GM19324 (cell line): ENCODE measurements at regions not wholly inside any gene's neighbourhood (a gene's known extent, or its start where the extent isn't known, plus 50 kb on each side); places are given as distances from the start of the nearest gene placed in this dataset.
"Not testable (repeated sequence)": the region's sequence is repeated elsewhere in the genome, so short reads cannot be mapped to it uniquely, and the experiment has no call there.

Experiments
- ATAC-seq: cut with Tn5 transposase; IDR thresholded peaks from one replicate; pipeline ENCODE4 v1.9.1; 2021; ENCODE audit warnings: mild to moderate bottlenecking, moderate library complexity; ENCODE audit not compliant: unreplicated experiment, low FRiP score

GRCh38 chr3:153369561-153370374, 207.7 kb downstream of the RAP2B start:
- ATAC-seq, result no peak

GRCh38 chr3:153370680-153371079, 208.7 kb downstream of the RAP2B start:
- ATAC-seq, result no peak

GRCh38 chr3:153372326-153372725, 210.3 kb downstream of the RAP2B start:
- no peak for ATAC-seq

- ATAC-seq, result no peak
These were observed 211.6 kb downstream of the RAP2B start for GRCh38 chr3:153373606-153374005.

GRCh38 chr3:153378366-153378765, 216.3 kb downstream of the RAP2B start:
- not testable (repeated sequence) for ATAC-seq

- ATAC-seq, result no peak
These were observed 217.5 kb downstream of the RAP2B start for GRCh38 chr3:153379516-153379915.

GRCh38 chr3:153385343-153385742, 223.3 kb downstream of the RAP2B start:
- no peak for ATAC-seq

GRCh38 chr3:153392363-153392762, 230.3 kb downstream of the RAP2B start:
- no peak for ATAC-seq

GRCh38 chr3:153394017-153394416, 232.0 kb downstream of the RAP2B start:
- ATAC-seq, result no peak

GRCh38 chr3:153396581-153396980, 234.6 kb downstream of the RAP2B start:
- no peak for ATAC-seq

GRCh38 chr3:153397794-153398193, 235.8 kb downstream of the RAP2B start:
- ATAC-seq, result no peak

GRCh38 chr3:153399636-153400035, 237.6 kb downstream of the RAP2B start:
- peak; percentile 50 for ATAC-seq

GRCh38 chr3:153400641-153401040, 238.6 kb downstream of the RAP2B start:
- ATAC-seq, result no peak

GRCh38 chr3:153404157-153404556, 242.1 kb downstream of the RAP2B start:
- no peak for ATAC-seq

- not testable (repeated sequence) for ATAC-seq
These were observed 243.3 kb downstream of the RAP2B start for GRCh38 chr3:153405320-153405719.

GRCh38 chr3:153410517-153410916, 248.5 kb downstream of the RAP2B start:
- no peak for ATAC-seq

- ATAC-seq, result no peak
These were observed 253.0 kb downstream of the RAP2B start for GRCh38 chr3:153414982-153415381.

GRCh38 chr3:153422314-153422713, 260.3 kb downstream of the RAP2B start:
- ATAC-seq, result no peak

GRCh38 chr3:153423820-153424219, 261.8 kb downstream of the RAP2B start:
- ATAC-seq, result not testable (repeated sequence)

- no peak for ATAC-seq
These were observed 264.3 kb downstream of the RAP2B start for GRCh38 chr3:153426344-153426743.

GRCh38 chr3:153426803-153427202, 264.8 kb downstream of the RAP2B start:
- no peak for ATAC-seq

- no peak for ATAC-seq
These were observed 267.8 kb downstream of the RAP2B start for GRCh38 chr3:153429821-153430220.
